HT1080 (cell line): ENCODE measurements at regions not wholly inside any gene's neighbourhood (a gene's known extent, or its start where the extent isn't known, plus 50 kb on each side); places are given as distances from the start of the nearest gene placed in this dataset.

Experiments
- DNase-seq: peaks from one replicate; pipeline ENCODE4 v3.0.0-alpha.2; 2015; ENCODE audit warnings: low read depth

GRCh38 chr11:122348659-122349409 lies 232.8 kb upstream of the BLID start:
- no peak for DNase-seq

GRCh38 chr11:122346006-122346405 lies 230.0 kb upstream of the BLID start:
- DNase-seq: no peak

GRCh38 chr11:122345586-122345985 lies 229.6 kb upstream of the BLID start:
- no peak for DNase-seq

GRCh38 chr11:122344215-122344614 lies 228.2 kb upstream of the BLID start:
- DNase-seq: peak; percentile 2

GRCh38 chr11:122343210-122343609 lies 227.2 kb upstream of the BLID start:
- DNase-seq: no peak

- DNase-seq: peak; percentile 43
These were observed 226.2 kb upstream of the BLID start for GRCh38 chr11:122342089-122342744.

- DNase-seq: no peak
These were observed 225.5 kb upstream of the BLID start for GRCh38 chr11:122341477-122341876.

GRCh38 chr11:122340607-122341290 lies 224.7 kb upstream of the BLID start:
- no peak for DNase-seq

- DNase-seq: no peak
These were observed 223.5 kb upstream of the BLID start for GRCh38 chr11:122339436-122340060.

- DNase-seq: no peak
These were observed 221.7 kb upstream of the BLID start for GRCh38 chr11:122337704-122338103.

GRCh38 chr11:122337241-122337640 lies 221.2 kb upstream of the BLID start:
- no peak for DNase-seq

- DNase-seq: no peak
These were observed 220.7 kb upstream of the BLID start for GRCh38 chr11:122336706-122337105.

GRCh38 chr11:122334546-122335339 lies 218.7 kb upstream of the BLID start:
- no peak for DNase-seq

GRCh38 chr11:122333467-122333866 lies 217.5 kb upstream of the BLID start:
- DNase-seq: no peak

GRCh38 chr11:122331079-122331478 lies 215.1 kb upstream of the BLID start:
- DNase-seq: no peak

- no peak for DNase-seq
These were observed 214.4 kb upstream of the BLID start for GRCh38 chr11:122330279-122330965.

- DNase-seq: no peak
These were observed 211.5 kb upstream of the BLID start for GRCh38 chr11:122327528-122327927.

- DNase-seq: no peak
These were observed 207.9 kb upstream of the BLID start for GRCh38 chr11:122323754-122324421.

GRCh38 chr11:122322329-122322728 lies 206.3 kb upstream of the BLID start:
- no peak for DNase-seq

GRCh38 chr11:122320671-122321070 lies 204.7 kb upstream of the BLID start:
- DNase-seq: no peak
